Dermis blood vessel endothelial cell (primary cell): ENCODE measurements at regions not wholly inside any gene's neighbourhood (a gene's known extent, or its start where the extent isn't known, plus 50 kb on each side); places are given as distances from the start of the nearest gene placed in this dataset.
A peak's percentile ranks its signal among the peaks of the same experiment; 100 is the strongest.
"Not testable (repeated sequence)": the region's sequence is repeated elsewhere in the genome, so short reads cannot be mapped to it uniquely, and the experiment has no call there.

Experiments used
- DNase-seq: peaks from one replicate; pipeline ENCODE4 v3.0.0; 2010

DNA sequence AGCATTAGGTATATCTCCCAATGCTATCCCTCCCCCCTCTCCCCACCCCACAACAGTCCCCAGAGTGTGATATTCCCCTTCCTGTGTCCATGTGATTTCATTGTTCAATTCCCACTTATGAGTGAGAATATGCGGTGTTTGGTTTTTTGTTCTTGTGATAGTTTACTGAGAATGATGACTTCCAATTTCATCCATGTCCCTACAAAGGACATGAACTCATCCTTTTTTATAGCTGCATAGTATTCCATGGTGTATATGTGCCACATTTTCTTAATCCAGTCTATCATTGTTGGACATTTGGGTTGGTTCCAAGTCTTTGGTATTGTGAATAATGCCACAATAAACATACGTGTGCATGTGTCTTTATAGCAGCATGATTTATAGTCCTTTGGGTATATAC is 194.6 kb upstream of the WSB1 start:
- not testable (repeated sequence) for DNase-seq

DNA sequence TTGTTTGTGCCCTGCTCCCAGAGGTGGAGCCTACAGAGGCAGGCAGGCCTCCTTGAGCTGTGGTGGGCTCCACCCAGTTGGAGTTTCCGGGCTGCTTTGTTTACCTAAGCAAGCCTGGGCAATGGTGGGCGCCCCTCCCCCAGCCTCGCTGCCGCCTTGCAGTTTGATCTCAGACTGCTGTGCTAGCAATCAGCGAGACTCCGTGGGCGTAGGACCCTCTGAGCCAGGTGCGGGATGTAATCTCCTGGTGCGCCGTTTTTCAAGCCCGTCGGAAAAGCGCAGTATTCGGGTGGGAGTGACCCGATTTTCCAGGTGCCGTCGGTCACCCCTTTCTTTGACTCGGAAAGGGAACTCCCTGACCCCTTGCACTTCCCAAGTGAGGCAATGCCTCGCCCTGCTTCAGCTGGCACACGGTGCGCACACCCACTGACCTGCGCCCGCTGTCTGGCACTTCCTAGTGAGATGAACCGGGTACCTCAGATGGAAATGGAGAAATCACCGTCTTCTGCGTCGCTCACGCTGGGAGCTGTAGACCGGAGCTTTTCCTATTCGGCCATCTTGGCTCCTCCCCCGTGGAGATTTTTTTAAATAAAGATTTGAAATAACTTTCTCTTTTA is 189.2 kb upstream of the WSB1 start:
- not testable (repeated sequence) for DNase-seq

- DNase-seq = no peak
These were observed 188.3 kb upstream of the WSB1 start for GRCh38 chr17:27105636-27106035.

- no peak for DNase-seq
These were observed 187.4 kb upstream of the WSB1 start for GRCh38 chr17:27106347-27106981.

DNA sequence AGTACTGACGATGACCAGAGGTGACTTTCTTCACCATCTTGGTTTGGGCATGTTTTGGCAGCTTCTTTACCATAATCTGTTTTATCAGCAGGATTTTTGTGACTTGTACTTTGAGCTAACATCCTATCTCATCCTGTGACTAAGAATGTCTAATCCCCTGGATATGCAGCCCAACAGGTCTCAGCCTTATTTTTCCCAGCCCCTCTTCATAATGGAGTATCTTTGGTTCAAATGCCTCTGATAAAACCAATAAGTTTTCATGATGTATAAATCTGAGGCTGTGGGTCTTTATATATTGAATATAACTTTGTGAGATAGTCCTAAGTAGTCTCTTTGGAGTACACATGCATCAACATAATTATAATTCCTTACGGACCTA is 186.9 kb upstream of the WSB1 start:
- no peak for DNase-seq

DNA sequence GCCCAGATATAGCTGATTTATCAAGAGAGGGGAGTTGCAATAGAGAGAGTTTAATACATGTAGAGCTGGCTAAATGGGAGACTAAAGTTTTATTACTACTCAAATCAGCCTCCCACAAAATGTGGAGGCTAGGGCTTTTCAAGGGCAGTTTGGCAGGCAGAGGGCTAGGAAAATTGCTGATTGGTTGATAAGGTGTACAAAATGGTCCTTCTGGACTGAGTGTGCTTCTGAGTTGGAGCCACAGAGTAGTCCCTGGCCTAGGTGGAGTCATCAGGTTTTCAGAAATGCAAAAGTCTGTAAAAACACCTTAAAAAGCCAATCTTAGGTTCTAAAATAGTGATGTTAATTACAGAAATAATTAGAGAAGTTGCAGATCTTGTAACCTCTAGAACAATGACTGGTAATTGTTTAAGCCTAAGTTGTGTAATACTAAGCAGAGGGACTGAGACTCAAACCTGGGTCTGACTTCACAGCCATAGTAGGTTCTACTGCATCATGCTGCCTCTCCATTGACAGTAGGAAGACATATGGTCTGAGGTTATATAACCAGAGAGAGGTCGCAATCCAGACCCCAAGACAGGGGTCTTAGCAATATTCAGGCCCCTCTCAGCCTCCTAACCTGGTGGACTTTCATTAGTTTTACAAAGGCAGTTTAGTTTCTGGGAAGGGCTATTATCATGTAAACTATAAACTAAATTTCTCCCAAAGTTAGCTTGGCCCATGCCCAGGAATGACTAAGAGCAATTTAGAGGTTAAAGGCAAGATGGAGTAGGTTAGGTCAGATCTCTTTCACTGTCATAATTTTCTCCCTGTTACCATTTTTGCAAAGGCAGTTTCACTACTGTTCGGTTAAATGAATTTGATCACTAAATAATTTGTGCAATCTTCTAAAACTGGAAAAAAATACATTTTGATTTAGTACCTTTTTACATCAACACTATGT is 186.3 kb upstream of the WSB1 start:
- DNase-seq = not testable (repeated sequence)

GRCh38 chr17:27109346-27109745 is 184.6 kb upstream of the WSB1 start:
- DNase-seq = no peak

GRCh38 chr17:27153005-27153404 is 140.9 kb upstream of the WSB1 start:
- no peak for DNase-seq

GRCh38 chr17:27155866-27156265 is 138.0 kb upstream of the WSB1 start:
- no peak for DNase-seq

DNA sequence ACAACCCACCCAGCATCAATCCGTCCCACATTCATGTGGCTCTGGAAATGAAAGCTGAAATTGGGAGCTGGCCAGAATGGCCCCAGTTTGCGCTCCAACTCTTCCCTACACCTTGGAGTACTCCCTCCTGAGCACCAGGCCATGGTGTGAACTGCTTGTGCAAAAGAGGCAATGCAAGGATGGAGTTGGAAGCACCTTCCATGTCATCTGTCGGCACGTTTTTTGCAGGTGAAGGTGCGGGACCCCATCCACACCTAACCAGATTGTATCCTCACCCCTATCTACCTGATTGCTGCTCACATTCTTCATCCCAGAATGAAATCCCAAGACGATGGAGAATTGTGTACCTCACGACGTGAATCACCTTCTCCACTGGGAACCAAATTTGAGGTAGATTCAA is 136.6 kb upstream of the WSB1 start:
- DNase-seq = no peak

DNA sequence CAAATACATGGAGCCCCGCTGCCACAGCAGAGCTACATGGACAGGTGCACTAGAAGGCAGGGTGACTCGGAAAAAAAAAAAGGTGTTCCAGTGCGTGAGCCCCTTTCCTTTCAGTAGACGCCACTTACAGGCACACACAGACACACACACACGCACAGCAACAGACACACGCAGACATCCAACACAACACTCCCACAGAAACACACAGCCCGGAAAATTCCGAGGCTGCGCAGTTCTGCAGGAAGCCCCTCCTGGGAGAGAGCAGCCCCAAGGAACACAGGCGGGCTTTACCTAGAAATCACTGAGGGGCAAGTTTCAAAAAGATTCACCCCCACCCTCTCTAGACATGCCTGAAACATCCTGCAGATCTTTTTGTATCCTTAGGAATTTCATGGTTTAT is 136.0 kb upstream of the WSB1 start:
- no peak for DNase-seq

DNA sequence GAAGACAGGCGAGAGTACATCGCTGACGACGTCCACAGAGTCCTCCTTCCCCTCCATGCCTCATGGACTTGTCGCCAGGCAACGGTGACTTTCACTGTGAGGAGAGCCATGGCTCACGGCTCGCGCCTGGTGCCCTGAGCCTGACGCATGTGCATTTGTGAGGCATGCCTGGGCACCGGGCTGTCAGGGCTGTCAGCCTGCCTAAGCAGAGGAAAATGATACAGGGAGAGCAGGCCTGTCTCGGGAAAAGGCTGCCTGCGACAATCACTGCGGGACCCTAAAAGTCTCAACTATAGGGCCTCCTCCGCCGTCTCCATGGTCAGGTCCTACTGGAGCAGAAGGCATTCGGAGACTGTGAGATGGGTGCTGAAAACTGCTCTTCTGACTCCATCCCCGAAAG is 135.5 kb upstream of the WSB1 start:
- DNase-seq = no peak

- DNase-seq = no peak
These were observed 113.6 kb upstream of the WSB1 start for GRCh38 chr17:27180322-27180721.

GRCh38 chr17:27181379-27181925 is 112.5 kb upstream of the WSB1 start:
- not testable (repeated sequence) for DNase-seq

GRCh38 chr17:27181935-27182334 is 112.0 kb upstream of the WSB1 start:
- DNase-seq = no peak

DNA sequence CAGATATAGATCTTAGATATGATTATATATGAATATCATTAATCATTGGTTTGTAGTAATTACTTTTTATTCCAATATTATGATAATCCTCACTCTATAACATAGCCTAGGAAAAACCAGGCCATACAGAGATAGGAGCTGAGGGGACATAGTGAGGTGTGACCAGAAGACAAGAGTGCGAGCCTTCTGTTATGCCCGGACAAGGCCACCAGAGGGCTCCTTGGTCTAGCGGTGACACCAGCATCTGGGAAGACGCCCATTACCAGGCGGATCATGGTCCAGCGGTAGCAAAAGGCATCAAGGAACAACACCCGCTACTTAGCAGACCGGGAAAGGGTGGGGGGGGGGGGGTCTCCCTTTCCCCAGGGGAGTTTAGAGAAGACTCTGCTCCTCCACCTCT is 96.4 kb upstream of the WSB1 start:
- DNase-seq = peak; percentile 57

- peak; percentile 64 for DNase-seq
These were observed 94.0 kb upstream of the WSB1 start for GRCh38 chr17:27199948-27200347.

DNA sequence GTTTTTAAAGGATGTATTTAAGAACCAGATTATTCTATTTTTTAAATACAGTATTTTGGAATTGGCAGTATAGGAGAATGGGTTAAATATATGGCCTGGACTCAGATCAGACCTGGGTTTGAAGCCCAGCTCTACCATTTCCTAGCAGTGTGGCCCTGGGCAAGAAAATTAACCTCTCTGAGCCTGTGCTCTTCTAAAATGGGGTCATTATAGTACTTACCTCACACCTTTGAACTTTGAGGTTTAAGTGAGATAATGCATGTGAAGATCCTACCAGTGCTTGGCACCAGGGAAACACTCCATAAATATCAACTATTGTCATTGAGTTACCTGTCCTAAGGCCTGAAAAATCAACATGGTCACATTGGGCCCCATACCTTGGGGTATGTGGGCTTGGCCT is 93.4 kb upstream of the WSB1 start:
- DNase-seq = no peak

- DNase-seq = no peak
These were observed 90.7 kb upstream of the WSB1 start for GRCh38 chr17:27203241-27203640.

DNA sequence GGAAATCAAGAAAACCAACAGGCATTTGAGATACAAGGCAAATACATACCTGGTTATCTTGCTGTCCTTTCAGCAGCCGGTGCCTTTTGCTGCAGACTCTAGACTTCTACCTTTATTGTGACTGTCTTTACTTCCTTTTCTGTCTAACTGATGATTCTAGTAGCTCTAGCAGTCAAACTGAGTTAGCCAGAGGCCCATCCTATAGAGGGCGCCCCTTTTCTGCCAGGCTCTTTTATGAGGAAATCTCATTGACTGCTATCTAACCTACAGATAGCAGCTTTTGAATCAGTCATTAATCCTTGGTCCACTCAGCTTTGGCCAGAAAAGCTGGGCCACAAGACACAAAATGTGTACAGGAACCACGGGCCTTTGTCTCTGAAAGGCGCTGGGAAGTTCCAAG is 87.5 kb upstream of the WSB1 start:
- peak; percentile 41 for DNase-seq

DNA sequence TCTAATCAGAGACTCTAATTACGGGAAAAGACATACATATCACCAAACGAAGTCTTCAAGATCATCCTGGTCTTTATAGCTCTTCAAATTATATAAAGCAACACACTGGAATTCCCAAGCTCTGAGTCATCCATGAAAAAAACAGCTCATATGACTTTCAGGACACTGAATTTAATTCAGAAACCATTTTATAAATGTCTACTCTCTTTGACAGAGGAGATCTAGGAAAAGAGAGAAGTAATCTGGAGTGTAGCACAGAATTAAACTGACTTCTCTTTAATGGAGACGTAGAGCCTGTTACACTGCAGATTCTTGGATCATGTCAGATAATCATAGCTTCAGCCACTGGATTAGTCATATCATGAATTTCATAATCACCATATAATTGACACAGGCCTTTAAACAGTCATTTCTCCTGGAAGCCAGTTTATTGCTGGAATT is 86.8 kb upstream of the WSB1 start:
- peak; percentile 72 for DNase-seq

DNA sequence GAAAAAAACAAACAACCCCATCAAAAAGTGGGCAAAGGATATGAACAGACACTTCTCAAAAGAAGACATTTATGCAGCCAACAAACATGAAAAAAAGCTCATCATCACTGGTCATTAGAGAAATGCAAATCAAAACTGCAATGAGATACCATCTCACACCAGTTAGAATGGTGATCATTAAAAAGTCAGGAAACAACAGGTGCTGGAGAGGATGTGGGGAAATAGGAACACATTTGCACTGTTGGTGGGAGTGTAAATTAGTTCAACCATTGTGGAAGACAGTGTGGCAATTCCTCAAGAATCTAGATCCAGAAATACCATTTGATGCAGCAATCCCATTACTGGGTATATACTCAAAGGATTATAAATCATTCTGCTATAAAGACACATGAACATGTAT is 85.5 kb upstream of the WSB1 start:
- not testable (repeated sequence) for DNase-seq

- DNase-seq = no peak
These were observed 84.6 kb upstream of the WSB1 start for GRCh38 chr17:27209316-27209715.
